Vagina (tissue), 2 donors: ENCODE measurements at regions not wholly inside any gene's neighbourhood (a gene's known extent, or its start where the extent isn't known, plus 50 kb on each side); places are given as distances from the start of the nearest gene placed in this dataset.

ENCODE experiments used
- DNase-seq, 2 donors: peaks; one replicate each; pipeline ENCODE4 v3.0.0-alpha.2; 2017; ENCODE audit errors: extremely low spot score in 2 of 2
- H3K27ac ChIP-seq: fragments of 200-600 bp; sonication (generic); one replicate; pipeline ENCODE4 v1.5.1; 2019
- H3K27me3 ChIP-seq: fragments of 200-600 bp; sonication (generic); one replicate; pipeline ENCODE4 v1.5.1; 2019
- H3K36me3 ChIP-seq, 2 donors: fragments of 200-600 bp; sonication (generic); one replicate each; pipeline ENCODE4 v1.5.1; 2017 to 2019
- H3K4me1 ChIP-seq: fragments of 200-600 bp; sonication (generic); one replicate; pipeline ENCODE4 v1.5.1; 2019
- H3K4me3 ChIP-seq, 2 donors: fragments of 200-600 bp; sonication (generic); 1 replicate in 1 of 2; 2 replicates in 1 of 2; pipeline ENCODE4 v1.5.1; 2016 to 2019
- H3K9me3 ChIP-seq: fragments of 200-600 bp; sonication (generic); one replicate; pipeline ENCODE4 v1.5.1; 2019
- CTCF ChIP-seq, 3 experiments: fragments of 450-650 bp in 2 of 3; fragments of 200-600 bp in 1 of 3; sonication (generic) in 1 of 3; IDR thresholded peaks; one replicate each; pipeline ENCODE4 v1.5.1; 2017 to 2019; ENCODE audit warnings: antibody characterized with exemption in 3 of 3, mild to moderate bottlenecking in 2 of 3, moderate library complexity in 2 of 3
- POLR2A ChIP-seq, 2 donors: fragments of 450-650 bp; IDR thresholded peaks; one replicate each; pipeline ENCODE4 v1.6.1; 2017; ENCODE audit warnings: antibody characterized with exemption in 2 of 2, mild to moderate bottlenecking in 2 of 2, moderate library complexity in 2 of 2
- POLR2AphosphoS5 ChIP-seq, 2 donors: sonication (generic); formaldehyde crosslinking; IDR thresholded peaks; one replicate each; pipeline ENCODE4 v1.9.0; 2017; ENCODE audit warnings: antibody characterized with exemption in 2 of 2, mild to moderate bottlenecking in 2 of 2, low read depth in 1 of 2; ENCODE audit not compliant: insufficient read depth in 1 of 2
- intact Hi-C: fragments of 100-400 bp; cut with DNase I; formaldehyde crosslinking; loops from one replicate; pipeline ENCODE4 v1.15.1; 2023

GRCh38 chr12:118503476-118503875, 127.1 kb downstream of the SUDS3 start:
- Histone ChIP-seq H3K9me3 (no peaks in the 10 kb centered on the region), H3K4me1 (no peaks in the 10 kb centered on the region), H3K36me3 (no peaks in the 10 kb centered on the region), H3K4me3 (no peak overlapping the region), H3K27me3 (no peaks in the 10 kb centered on the region), H3K27ac (no peak overlapping the region)
- TF ChIP-seq POLR2AphosphoS5 (IDR thresholded peaks at IDR 0.05; ENCODE audit: insufficient read depth in 1 of 2, low read depth in 1 of 2) (no peak), POLR2A (IDR thresholded peaks at IDR 0.05) (no peak), CTCF (IDR thresholded peaks at IDR 0.05) (no peak)
- intact Hi-C loops: no loop called here
- no peak for DNase-seq

- no peak for DNase-seq
- Histone ChIP-seq H3K9me3 (no peaks in the 10 kb centered on the region), H3K27me3 (no peaks in the 10 kb centered on the region), H3K4me1 (no peaks in the 10 kb centered on the region), H3K4me3 (no peak overlapping the region), H3K27ac (no peak overlapping the region), H3K36me3 (no peaks in the 10 kb centered on the region)
- no peak for TF ChIP-seq POLR2A (IDR thresholded peaks at IDR 0.05)
- TF ChIP-seq POLR2AphosphoS5 (IDR thresholded peaks at IDR 0.05; ENCODE audit: insufficient read depth in 1 of 2, low read depth in 1 of 2): no peak
- TF ChIP-seq CTCF (IDR thresholded peaks at IDR 0.05): no peak
- intact Hi-C loops: no loop called here
Observed at GRCh38 chr12:118512669-118513068, 136.3 kb downstream of the SUDS3 start.

- DNase-seq: no peak
- no peaks in the 10 kb centered on the region for H3K4me1 ChIP-seq
- H3K27ac ChIP-seq: no peak overlapping the region
- no peaks in the 10 kb centered on the region for H3K27me3 ChIP-seq
- no peaks in the 10 kb centered on the region for H3K9me3 ChIP-seq
- no peak overlapping the region for H3K4me3 ChIP-seq
- TF ChIP-seq POLR2AphosphoS5 (IDR thresholded peaks at IDR 0.05; ENCODE audit: insufficient read depth in 1 of 2, low read depth in 1 of 2): no peak
- TF ChIP-seq CTCF (IDR thresholded peaks at IDR 0.05): no peak
- TF ChIP-seq POLR2A (IDR thresholded peaks at IDR 0.05): no peak
- no peaks in the 10 kb centered on the region for H3K36me3 ChIP-seq
- intact Hi-C loops: no loop called here
Observed at GRCh38 chr12:118513611-118514010, 137.3 kb downstream of the SUDS3 start.

- no peaks in the 10 kb centered on the region for H3K4me1 ChIP-seq
- no peak overlapping the region for H3K4me3 ChIP-seq
- intact Hi-C loops: no loop called here
- H3K27me3 ChIP-seq: no peaks in the 10 kb centered on the region
- H3K9me3 ChIP-seq: no peaks in the 10 kb centered on the region
- DNase-seq: no peak
- no peak overlapping the region for H3K27ac ChIP-seq
- H3K36me3 ChIP-seq: no peaks in the 10 kb centered on the region
- no peak for TF ChIP-seq CTCF (IDR thresholded peaks at IDR 0.05)
- TF ChIP-seq POLR2A (IDR thresholded peaks at IDR 0.05): no peak
- TF ChIP-seq POLR2AphosphoS5 (IDR thresholded peaks at IDR 0.05; ENCODE audit: insufficient read depth in 1 of 2, low read depth in 1 of 2): no peak
Observed at GRCh38 chr12:118514297-118514696, 137.9 kb downstream of the SUDS3 start.

- intact Hi-C loops: no loop called here
- no peak for DNase-seq
Observed at GRCh38 chr12:118520214-118521035, 144.1 kb downstream of the SUDS3 start.

More at GRCh38 chr12:118520214-118521035, 144.1 kb downstream of the SUDS3 start:
- no peaks in the 10 kb centered on the region for H3K36me3 ChIP-seq
- no peak for TF ChIP-seq CTCF (IDR thresholded peaks at IDR 0.05)
- TF ChIP-seq POLR2AphosphoS5 (IDR thresholded peaks at IDR 0.05; ENCODE audit: insufficient read depth in 1 of 2, low read depth in 1 of 2): no peak
- TF ChIP-seq POLR2A (IDR thresholded peaks at IDR 0.05): no peak
- H3K4me1 ChIP-seq: no peaks in the 10 kb centered on the region
- no peak overlapping the region for H3K4me3 ChIP-seq
- no peak overlapping the region for H3K27ac ChIP-seq
- H3K9me3 ChIP-seq: no peaks in the 10 kb centered on the region
- no peaks in the 10 kb centered on the region for H3K27me3 ChIP-seq
